ENCODE measurements at regions not wholly inside any gene's neighbourhood (a gene's known extent, or its start where the extent isn't known, plus 50 kb on each side); places are given as distances from the start of the nearest gene placed in this dataset.
A peak's percentile ranks its signal among the peaks of the same experiment; 100 is the strongest.

GRCh38 chr5:51968756-51969155 is 585.5 kb downstream of the ISL1 start:
- ChIA-PET CTCF (no interaction called here), POLR2A (ENCODE audit: low non-redundant PET) (no interaction called here)
- H3K9me3 ChIP-seq (ENCODE audit: low read depth, low read length, poor library complexity, severe bottlenecking) = no peaks in the 10 kb centered on the region
- H3K4me1 ChIP-seq (ENCODE audit: insufficient read depth, low read length, poor library complexity, severe bottlenecking) = no peaks in the 10 kb centered on the region
- no peaks in the 10 kb centered on the region for H3K36me3 ChIP-seq (ENCODE audit: insufficient read depth, low read length, poor library complexity, severe bottlenecking)
- BruUV-seq (replicated peaks) = no TSS peak
- intact Hi-C loops (cut with micrococcal nuclease; ENCODE audit: unreplicated experiment) = no loop called here
- no peak for TF ChIP-seq EZH2 (IDR thresholded peaks at IDR 0.05; ENCODE audit: borderline replicate concordance, low read depth, low read length, poor library complexity, severe bottlenecking)
- no peak for TF ChIP-seq CTCF (conservative IDR thresholded peaks at IDR 0.05; ENCODE audit: low read depth, low read length)
- H3K4me3 ChIP-seq (ENCODE audit: low read depth, low read length, poor library complexity, severe bottlenecking) = no peak overlapping the region
- H3K27ac ChIP-seq (ENCODE audit: low read depth, low read length, poor library complexity, severe bottlenecking) = no peak overlapping the region
- no peaks in the 10 kb centered on the region for H3K27me3 ChIP-seq (replicated peaks; ENCODE audit: insufficient read depth, low read depth, low read length, poor library complexity)
- DNase-seq (ENCODE audit: low spot score) = peak; percentile 40

DNA sequence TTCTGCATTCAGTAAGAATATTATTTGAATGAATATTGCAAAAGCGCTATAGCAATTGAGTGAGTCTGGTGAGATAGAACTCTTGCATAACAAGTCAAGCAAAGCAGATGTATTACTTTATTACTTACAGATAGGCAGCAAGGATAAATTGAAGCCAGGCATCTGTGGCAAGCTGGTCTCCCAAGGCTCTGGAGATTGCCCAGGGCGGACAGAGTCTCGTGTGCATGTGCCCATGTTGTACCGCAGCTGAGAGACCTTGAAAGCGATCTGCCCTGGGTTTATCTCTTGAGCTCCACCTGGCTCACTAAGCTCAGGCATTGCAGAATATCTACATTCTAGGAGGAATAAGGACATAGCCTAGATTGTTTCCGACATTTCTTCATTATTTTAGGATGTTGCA is 591.6 kb downstream of the ISL1 start:
- no TSS peak for BruUV-seq (replicated peaks)
- Histone ChIP-seq H3K27me3 (replicated peaks; ENCODE audit: insufficient read depth, low read depth, low read length, poor library complexity) (no peaks in the 10 kb centered on the region), H3K27ac (ENCODE audit: low read depth, low read length, poor library complexity, severe bottlenecking) (no peak overlapping the region), H3K9me3 (ENCODE audit: low read depth, low read length, poor library complexity, severe bottlenecking) (no peaks in the 10 kb centered on the region), H3K36me3 (ENCODE audit: insufficient read depth, low read length, poor library complexity, severe bottlenecking) (no peaks in the 10 kb centered on the region), H3K4me3 (ENCODE audit: low read depth, low read length, poor library complexity, severe bottlenecking) (no peak overlapping the region), H3K4me1 (ENCODE audit: insufficient read depth, low read length, poor library complexity, severe bottlenecking) (no peaks in the 10 kb centered on the region)
- DNase-seq (ENCODE audit: low spot score) = no peak
- ChIA-PET CTCF (no interaction called here), POLR2A (ENCODE audit: low non-redundant PET) (no interaction called here)
- TF ChIP-seq CTCF (conservative IDR thresholded peaks at IDR 0.05; ENCODE audit: low read depth, low read length) (no peak), EZH2 (IDR thresholded peaks at IDR 0.05; ENCODE audit: borderline replicate concordance, low read depth, low read length, poor library complexity, severe bottlenecking) (no peak)
- intact Hi-C loops (cut with micrococcal nuclease; ENCODE audit: unreplicated experiment) = no loop called here

- intact Hi-C loops (cut with micrococcal nuclease; ENCODE audit: unreplicated experiment) = no loop called here
- BruUV-seq (replicated peaks) = no TSS peak
Observed at GRCh38 chr5:51977014-51977413, 593.8 kb downstream of the ISL1 start.

More at GRCh38 chr5:51977014-51977413, 593.8 kb downstream of the ISL1 start:
- DNase-seq (ENCODE audit: low spot score) = no peak
- H3K36me3 ChIP-seq (ENCODE audit: insufficient read depth, low read length, poor library complexity, severe bottlenecking) = no peaks in the 10 kb centered on the region
- TF ChIP-seq EZH2 (IDR thresholded peaks at IDR 0.05; ENCODE audit: borderline replicate concordance, low read depth, low read length, poor library complexity, severe bottlenecking) (no peak), CTCF (conservative IDR thresholded peaks at IDR 0.05; ENCODE audit: low read depth, low read length) (no peak)
- H3K4me1 ChIP-seq (ENCODE audit: insufficient read depth, low read length, poor library complexity, severe bottlenecking) = no peaks in the 10 kb centered on the region
- H3K9me3 ChIP-seq (ENCODE audit: low read depth, low read length, poor library complexity, severe bottlenecking) = no peaks in the 10 kb centered on the region
- ChIA-PET POLR2A (ENCODE audit: low non-redundant PET) (no interaction called here), CTCF (no interaction called here)
- no peak overlapping the region for H3K27ac ChIP-seq (ENCODE audit: low read depth, low read length, poor library complexity, severe bottlenecking)
- no peak overlapping the region for H3K4me3 ChIP-seq (ENCODE audit: low read depth, low read length, poor library complexity, severe bottlenecking)
- H3K27me3 ChIP-seq (replicated peaks; ENCODE audit: insufficient read depth, low read depth, low read length, poor library complexity) = no peaks in the 10 kb centered on the region

All from A673 (cell line).